DMS 273 (cell line): ENCODE measurements at regions not wholly inside any gene's neighbourhood (a gene's known extent, or its start where the extent isn't known, plus 50 kb on each side); places are given as distances from the start of the nearest gene placed in this dataset.
"Not testable (repeated sequence)": the region's sequence is repeated elsewhere in the genome, so short reads cannot be mapped to it uniquely, and the experiment has no call there.

Experiments
- DNase-seq: peaks from one replicate; lab custom pipeline; 2025; ENCODE audit not compliant: unreplicated experiment; lab: John Stamatoyannopoulos, UW

DNA sequence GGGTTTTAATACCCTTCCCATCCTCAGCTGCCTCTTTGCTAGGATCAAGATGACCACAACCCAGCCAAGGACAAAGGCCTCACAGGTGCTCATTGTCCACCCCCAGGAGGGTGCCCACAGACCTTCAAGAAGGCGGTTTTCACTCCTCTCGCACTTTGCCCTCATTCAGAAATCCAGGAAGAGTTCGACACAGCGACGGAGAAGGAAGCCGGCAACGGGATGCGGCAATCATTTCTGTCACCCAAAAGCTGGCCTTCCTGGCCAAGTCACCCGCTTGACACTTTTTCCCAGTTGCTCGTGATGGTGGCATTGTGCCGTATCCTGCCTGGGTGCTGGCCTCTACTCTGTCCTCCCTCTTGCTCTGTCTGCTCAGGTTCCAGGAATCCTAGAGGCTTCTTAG lies 293.0 kb upstream of the ZNF337 start:
- DNase-seq = not testable (repeated sequence)

DNA sequence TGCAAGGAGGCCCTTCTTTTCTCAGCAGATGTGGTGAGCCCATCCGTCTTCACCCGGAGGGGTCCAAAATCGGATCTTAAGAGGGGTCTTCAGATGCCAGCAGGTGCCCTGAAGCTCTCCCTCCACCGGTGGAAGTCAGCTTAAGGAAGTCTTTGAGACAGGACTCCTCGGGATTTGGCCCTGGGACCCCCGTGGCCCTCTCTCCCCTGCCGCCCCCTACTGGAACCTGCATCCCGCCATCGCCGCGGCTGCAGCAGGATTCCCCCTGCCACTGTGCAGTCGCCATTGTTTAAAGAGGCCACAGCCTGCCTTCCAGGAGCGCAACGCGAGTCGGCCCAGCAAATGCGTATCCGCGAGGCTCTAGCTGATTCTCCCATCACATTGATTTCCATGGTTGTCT lies 292.5 kb upstream of the ZNF337 start:
- no peak for DNase-seq

DNA sequence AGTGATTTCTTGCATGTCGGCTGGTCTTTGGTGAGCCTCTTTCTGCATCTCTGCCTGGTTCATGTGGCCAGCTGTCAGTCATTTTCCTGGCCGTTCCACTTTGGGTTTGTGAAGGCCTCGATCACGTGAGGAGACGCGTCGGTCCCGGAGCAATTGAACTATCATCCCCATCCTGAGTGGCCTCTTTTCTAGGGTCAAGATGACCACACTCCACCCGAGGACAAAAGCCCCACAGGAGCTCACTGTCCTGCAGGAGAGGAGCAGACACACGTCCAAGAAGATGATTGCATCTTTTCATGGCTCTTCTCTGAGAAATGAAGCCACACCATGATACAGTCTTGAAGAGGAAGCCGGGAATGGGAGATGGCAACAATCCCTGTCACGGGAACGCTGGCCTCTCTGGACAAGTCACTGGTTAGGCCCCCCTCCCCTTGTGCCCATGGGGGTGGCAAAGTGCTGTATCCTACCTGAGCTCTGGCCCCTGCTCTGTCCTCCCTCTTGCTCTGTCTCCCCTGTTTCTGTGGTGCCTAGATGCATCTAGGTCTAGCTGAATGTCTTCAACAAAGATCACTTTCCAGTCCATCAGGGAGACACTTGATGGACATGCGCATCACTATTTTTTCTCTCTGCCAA lies 291.4 kb upstream of the ZNF337 start:
- not testable (repeated sequence) for DNase-seq

DNA sequence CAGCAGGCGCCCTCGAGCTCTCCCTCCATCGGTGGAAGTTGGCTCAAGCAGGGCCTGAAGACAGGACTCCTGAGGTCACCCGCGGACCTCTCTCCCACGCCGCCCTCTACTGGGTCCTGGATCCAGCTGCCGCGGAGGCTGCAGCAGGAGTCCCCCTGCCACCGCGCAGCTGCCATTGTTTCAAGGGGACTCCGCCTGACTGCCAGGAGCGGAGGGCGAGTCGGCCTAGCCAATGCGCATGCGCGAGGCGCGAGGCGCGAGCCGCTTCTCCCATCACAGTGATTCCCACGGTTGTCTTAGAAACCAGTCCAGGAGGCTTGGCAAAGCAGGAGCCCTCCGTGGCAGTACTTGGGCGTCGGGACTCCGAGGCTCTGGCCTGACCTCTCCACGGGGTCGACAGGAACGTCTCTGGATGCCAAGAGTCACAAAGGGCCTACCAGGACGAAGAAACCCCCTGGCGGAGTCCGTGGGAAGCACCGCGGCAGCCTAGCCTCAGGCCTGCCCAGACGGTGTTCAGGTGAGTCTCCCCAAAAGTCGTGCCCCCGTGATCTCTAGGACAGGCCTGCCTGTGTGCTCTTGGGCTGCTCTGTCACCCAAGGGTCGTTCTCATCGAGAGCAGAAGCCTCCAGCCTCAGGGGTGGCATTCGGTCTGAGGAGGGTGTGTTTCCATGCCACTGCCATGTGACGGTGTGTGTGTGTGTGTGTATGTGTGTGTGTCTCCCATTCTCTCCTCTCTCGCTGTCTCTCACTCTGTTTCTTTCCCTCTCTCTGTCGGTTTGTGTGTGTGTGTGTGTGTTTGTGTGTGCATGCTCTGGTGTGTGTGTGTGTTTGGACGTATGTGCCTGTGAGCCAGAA lies 290.6 kb upstream of the ZNF337 start:
- peak; percentile 88 for DNase-seq

DNA sequence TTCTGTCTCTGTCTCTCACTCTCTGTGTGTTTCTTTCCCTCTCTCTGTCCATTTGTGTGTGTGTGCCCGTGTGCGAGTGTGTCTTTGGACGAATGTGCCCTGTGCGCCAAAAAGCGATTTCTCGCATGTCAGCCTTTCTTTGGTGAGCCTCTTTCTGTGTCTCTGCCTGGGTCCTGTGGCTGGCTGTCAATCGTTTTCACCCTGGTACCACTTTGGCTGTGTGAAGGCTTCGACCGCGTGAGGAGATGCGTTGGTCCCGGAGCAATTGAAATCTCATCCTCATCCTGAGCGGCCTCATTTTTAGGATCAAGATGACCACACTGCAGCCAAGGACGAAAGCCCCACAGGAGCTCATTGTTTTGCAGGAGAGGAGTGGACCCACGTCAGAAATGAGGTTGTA lies 288.9 kb upstream of the ZNF337 start:
- DNase-seq = no peak

DNA sequence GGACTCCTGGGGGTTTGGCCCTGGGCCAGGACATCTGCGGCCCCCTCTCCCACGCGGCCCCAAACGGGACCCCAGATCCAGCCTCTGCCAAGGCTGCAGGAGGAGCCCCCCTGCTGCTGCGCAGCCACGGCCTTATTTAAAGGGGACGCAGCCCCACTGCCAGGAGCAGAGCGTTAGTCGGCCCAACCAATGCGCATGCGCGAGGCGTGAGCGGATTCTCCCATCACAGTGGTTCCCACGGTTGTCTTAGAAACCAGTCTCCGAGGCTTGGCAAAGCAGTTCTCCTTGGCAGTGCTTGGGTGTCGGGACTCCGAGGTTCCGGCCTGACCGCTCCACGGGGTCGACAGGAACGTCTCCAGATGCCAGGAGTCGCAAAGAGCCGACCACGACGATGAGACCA lies 288.3 kb upstream of the ZNF337 start:
- no peak for DNase-seq

DNA sequence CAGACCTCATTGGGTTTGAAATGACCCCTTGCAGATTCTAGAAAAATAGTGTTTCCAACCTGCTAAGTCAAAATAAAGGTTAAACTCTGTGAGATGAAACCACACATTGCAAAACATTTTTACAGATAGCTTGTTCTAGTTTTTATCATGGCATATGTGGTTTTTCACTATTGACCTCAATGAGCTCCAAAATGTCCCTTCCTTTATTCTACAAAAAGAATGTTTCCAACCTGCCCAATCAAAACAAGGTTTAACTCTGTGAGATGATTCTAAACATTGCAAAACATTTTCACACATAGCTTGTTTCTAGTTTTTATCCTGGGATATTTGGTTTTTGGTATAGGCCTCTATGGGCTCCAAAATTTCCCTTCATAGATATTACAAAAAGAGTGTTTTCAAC lies 286.0 kb upstream of the ZNF337 start:
- not testable (repeated sequence) for DNase-seq

DNA sequence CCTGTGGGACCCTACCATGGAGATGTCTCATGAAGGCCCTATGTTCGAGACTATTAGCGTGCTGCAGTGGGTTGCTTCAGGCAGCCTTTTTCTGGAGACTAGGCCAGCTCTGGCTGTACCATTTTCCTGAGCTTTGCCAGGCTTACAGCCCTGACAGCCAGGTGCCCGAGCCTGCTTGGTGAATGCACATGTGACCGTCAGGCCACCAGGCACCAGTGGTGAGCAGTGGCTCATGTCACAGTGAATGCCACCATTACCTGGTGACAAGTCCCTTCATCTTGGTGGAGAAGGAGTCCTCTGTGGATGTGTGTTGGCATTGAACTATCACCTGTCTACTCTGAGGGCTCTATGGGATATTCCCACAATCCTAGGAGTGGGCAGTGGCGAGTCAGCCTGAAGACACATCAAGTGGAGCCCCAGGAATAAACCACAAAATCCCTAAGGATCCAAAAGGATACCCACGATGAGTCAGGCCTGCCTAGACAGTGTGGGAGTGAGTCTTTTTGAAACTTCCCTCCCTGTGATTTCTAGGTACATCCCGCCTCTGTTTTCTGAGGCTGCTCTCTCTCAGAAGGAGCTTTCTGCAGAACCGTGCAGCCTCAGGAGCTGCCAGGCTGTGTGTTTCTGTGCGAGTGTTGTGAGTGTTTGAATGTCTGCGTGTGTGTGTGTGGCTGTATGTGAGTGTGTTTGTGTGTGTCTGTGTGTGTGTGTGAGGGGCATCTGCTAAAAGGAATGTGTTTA lies 282.0 kb upstream of the ZNF337 start:
- DNase-seq = not testable (repeated sequence)

DNA sequence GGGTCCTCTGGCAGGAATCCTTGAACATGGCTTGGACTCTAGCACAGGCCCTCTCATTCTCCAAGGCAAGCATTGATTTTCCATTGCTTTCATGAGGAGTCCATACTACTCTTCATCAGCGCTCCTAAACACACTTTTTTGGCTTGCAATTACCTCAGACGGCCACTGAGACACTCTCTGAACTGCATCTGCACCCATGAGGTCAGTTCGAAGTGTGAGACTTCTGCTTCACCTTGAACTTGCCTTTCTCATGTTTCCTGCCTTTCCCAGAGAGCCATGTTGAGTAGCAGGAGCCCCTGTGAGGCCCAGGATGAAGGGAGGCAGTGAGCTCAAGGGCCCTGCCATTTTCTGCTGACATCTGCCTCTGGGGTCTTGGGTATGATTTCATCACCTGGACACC lies 279.2 kb upstream of the ZNF337 start:
- peak; percentile 3 for DNase-seq

DNA sequence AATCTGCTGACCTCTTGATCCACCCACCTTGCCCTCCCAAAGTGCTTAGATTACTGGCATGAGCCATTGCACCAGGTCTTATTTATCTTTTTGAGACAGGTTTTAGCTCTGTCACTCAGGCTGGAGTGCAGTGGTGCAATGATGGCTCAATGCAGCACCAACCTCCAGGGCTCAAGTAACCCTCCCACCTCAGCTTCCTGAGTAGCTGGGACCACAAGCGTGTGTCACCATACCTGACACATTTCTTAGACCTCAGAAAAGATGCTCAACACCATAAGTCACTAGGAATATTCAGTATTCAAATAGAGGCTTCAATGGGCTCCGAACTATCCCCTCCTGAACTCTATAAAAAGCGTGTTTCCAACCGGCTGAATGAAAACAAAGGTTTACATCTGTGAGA lies 268.6 kb upstream of the ZNF337 start:
- not testable (repeated sequence) for DNase-seq

DNA sequence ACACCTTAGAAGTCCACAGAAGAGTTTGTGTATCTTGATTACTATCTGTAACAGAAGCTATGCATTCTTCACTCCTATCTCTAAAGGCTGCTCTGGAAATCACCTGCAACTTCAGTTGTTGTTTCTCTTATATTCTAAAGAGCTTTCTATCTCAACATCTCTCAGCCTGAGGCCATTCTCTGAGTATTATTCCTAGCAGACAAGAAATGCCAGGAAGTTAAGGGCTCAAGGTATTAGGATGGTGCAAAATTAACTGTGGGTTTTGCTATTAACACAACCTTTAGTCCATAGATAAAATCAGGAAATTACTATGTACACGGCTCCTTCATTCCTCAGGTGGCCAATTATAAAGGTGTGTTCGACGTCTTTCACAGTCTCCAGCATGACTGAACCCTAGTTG lies 257.2 kb upstream of the ZNF337 start:
- not testable (repeated sequence) for DNase-seq

DNA sequence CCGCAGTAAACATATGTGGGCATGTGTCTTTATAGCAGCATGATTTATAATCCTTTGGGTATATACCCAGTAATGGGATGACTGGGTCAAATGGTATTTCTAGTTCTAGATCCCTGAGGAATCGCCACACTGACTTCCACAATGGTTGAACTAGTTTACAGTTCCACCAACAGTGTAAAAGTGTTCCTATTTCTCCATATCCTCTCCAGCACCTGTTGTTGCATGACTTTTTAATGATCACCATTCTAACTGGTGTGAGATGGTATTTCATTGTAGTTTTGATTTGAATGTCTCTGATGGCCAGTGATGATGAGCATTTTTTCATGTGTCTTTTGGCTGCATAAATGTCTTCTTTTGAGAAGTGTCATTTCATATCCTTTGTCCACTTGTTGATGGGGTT lies 238.6 kb upstream of the ZNF337 start:
- DNase-seq = not testable (repeated sequence)

DNA sequence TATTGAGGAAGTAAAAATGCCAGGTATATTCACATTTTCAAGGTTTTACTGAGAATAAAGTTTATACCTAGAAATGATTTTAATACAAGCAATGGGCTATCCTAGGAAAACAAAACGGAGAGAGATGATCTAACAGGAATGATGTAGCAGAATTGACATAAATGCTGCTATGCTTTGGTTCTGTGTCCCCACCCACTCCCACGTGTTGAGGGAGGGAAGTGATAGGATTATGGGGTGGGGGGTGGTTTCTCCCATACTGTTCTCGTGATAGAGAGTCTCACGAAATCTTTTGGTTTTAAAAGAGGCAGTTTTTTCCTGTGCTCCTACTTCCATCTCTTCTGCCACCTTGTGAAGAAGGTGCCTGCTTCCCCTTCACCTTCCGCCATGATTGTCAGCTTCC lies 236.2 kb upstream of the ZNF337 start:
- DNase-seq = not testable (repeated sequence)

DNA sequence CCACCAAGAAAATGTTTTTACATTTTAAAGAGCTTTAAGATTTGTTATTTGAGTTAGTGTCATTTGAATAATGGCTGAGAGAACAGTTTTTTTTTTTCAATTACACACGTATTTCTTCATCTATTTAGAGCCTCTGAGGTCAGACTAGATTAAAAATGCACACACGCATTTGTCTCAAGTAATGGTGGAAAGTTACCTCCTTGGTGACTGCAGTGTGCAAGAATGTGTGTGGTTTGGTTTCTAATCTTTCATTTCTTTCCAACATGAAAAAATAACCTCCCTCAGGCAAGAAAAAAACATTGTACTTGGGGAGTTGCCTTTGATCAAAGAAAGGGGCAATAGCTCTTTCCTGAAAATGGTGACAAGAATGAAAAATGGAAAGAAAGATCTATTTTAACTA lies 235.5 kb upstream of the ZNF337 start:
- DNase-seq = not testable (repeated sequence)

DNA sequence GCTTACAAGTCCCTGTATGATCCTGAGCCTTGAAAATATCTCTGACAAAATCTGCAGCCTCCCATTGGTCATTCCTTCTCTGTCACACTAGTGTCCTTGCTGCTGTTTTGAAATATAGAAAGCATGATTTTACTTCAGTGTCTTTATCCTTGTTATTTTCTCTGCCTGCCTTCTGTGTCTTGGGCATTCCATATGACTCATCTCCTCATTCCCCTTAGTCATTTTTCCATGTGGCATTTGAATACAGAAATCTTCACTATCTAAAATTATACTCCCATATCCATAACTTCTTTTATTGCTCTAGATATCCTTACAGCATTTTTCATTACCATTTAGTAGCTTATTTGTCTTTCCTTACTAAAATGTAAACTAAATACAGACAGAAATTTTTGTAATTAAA lies 205.7 kb upstream of the ZNF337 start:
- not testable (repeated sequence) for DNase-seq

DNA sequence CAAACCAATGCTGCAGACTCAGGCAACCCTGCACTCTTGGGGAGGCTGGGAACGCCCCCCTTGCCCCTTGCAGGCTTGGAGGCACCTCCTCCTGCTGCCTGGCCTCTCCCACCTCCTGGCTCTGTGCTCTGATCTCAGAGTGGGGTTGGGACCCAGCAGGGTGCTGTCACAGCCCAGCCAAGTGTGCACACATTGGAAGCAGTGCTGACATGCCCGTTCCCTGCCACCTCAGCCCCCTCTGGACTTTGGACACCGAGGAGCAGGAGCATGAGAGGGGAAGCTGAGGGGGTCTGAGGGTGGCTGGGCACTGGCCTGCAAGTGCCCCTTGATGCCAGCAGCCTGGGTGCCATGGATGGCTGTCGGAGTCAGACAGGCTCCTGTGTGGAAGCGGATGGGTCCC lies 202.0 kb upstream of the ZNF337 start:
- DNase-seq = not testable (repeated sequence)

DNA sequence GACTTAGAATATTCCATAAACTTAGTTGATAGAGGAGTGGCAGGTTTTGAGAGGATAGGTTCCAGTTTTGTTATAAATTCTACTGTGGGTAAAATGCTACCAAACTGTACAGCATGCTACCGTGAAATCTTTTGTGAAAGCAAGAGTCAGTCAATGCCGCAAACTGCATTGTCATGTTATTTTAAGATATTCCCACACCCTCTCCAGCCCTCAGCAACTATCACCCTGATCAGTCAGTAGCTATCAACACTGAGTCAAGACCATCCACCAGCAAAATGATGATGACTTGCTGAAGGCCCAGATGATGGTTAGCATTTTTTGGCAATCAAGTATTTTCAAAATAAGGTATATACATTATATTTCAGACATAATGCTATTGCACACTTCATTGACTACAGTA lies 182.4 kb upstream of the ZNF337 start:
- DNase-seq = not testable (repeated sequence)

DNA sequence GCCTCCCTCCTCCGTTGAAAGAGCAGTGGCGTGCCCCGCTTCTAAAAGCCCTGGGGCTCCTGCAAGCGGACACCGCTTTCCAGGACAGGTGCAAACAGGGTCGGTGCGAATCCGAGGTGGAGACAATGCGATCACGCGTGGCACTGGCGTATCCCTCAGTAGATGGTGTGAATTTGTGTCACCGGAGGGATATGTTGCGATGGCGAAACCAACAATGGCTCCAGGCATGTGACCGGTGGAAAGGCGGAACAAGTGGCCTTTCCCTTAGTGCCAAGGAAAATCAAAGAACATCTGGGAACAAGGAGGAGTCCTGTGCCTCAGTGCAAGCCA lies 172.0 kb upstream of the ZNF337 start:
- DNase-seq = not testable (repeated sequence)

DNA sequence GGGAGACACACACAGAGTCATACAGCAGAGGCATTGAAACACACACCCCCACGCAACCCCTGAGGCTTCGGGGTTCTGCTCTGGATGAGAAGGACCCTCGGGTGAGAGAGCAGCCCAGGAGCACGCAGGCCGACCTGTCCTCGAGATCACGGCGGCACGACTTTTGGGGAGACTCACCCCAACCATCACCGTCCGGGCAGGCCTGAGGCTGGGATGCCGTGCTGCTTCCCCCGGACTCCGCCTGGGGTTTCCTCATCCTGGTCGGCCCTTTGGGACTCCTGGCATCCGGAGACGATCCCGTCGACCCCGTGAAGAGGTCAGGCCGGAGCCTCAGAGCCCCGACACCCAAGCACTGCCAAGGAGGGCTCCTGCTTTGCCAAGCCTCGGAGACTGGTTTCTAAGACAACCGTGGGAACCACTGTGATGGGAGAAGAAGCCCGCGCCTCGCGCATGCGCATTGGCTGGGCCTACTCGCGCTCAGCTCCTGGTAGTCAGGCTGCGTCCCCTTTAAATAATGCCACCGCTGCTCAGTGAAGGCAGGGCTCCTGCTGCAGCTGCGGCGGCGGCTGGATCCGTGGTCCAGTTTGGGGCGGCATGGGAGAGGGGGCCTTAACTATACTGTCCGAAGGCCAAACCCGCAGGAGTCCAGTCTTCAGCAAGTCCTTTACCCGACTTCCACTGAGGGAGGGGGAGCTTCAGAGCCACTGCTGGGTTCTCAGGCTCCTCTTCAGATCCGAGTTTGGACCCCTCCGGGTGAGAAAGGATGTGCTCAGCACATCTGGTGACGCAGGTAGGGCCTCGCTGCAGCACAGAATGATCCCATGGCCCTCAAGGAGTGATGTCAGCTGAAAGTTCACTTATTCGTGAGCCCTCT lies 171.4 kb upstream of the ZNF337 start:
- DNase-seq = peak; percentile 88

DNA sequence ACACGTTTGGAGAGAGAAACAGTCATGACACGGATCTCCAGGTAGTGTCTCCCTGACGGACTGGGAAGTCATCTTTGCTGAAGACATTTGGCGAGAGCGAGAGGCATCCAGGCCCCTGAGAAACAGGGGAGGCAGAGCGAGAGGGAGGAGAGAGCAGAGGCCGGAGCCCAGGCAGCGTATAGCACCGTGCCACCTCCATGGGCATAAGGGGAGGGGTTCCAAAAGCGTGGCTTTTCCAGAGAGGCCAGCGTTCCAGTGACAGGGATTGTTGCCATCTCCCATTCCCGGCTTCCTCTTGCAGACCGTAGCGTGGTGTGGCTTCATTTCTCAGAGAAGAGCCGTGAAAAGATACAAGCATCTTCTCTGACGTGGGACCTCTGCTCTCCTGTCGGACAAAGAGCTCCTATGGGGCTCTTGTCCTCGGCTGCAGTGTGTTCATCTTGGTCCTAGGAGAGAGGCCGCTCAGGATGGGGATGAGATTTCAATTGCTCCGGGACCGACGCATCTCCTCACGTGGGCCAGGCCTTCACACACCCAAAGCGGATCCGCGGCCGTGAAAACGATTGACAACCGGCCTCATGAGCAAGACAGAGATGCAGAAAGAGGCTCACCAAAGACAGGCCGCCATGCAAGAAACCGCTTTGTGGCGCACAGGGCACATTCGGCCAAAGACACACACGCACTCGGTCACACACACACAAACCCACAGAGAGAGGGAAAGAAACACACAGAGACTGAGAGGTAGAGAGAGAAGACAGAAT lies 170.5 kb upstream of the ZNF337 start:
- DNase-seq = not testable (repeated sequence)
